Non-pigmented ciliary epithelial cell (primary cell): ENCODE measurements at regions not wholly inside any gene's neighbourhood (a gene's known extent, or its start where the extent isn't known, plus 50 kb on each side); places are given as distances from the start of the nearest gene placed in this dataset.

Experiments
- DNase-seq: peaks from one replicate; pipeline ENCODE4 v3.0.0-alpha.2; 2010; ENCODE audit warnings: low read depth

- peak; percentile 65 for DNase-seq
Measured at GRCh38 chr5:30050056-30050815, 1143.2 kb upstream of the CDH6 start.

DNA sequence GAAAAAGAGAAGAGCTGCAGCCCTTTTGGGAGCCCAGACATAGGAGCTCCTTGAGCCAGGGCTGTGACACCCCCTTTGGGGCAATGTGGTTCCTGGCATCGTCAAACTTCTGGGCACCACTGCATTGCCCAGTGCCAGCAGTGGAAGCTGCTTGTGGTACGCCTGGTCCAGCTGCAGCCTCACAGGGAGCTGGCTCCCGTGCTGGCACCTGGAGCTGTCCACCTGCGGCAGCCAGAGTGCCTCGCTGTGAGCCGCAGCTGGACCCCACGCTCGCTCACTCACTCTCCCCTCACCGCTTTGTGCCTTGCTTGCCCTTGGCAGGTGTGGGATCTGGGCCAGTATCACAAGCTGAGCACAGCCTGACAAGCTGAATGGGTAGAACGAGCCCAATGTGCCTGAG is 1150.8 kb upstream of the CDH6 start:
- DNase-seq: no peak

DNA sequence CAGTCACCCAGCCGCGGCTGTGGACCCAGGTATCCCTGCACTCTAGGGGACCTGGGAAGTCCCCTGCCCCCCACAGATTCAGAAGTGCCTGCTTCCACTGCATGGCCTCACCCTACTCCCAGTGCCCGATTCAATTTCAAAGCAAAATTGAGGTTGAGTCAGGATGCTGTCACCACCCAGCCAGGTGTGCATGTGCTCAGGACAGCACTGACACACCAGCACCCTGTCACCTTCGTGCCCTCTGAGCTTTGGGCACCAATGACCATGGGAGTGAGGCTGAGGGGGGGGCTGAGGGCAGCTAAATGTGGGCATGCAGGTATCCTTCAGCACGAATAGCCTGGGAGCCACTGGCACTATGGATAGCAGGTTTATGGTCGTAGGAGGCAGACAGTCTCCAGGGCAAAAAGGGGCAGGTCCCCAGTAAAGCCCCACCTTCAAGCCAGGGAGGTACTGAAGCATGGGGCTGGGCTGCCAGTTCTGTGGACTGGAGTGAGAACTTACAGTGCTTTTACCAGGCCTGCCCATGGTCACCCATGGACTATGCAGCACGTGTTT is 1151.6 kb upstream of the CDH6 start:
- no peak for DNase-seq

- DNase-seq: no peak
Measured at GRCh38 chr5:30041291-30041690, 1152.2 kb upstream of the CDH6 start.

DNA sequence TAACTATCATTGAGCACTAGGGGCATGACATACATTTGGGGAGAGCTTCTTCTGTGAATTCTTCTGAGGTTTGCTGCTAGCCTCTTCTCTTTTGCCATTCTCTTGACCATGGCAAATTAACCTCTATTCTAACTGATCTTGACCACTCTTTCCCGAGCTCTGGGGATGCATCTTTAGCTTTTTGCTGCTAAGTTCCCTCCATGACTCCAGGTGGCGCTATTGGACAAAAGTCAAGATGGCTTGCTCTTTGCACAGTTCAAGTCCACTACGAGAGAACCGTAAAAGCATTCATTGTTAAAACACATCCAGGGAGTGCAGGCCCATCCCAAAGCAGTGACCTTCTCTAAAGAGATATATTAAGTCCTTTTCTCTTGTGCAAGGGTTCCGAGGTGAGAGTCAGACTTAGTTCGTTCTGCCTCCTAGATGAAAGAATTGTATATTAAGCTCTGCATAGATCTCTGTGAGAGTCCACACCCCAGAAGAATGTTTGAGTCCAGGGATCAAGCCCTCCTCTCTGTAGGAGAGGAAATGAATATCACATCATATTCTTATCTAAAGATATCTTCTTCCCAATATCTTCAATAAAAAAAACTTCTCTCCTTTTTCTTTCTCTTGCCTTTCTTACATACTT is 1152.9 kb upstream of the CDH6 start:
- DNase-seq: peak; percentile 40

- no peak for DNase-seq
Measured at GRCh38 chr5:30039379-30039778, 1154.1 kb upstream of the CDH6 start.

DNA sequence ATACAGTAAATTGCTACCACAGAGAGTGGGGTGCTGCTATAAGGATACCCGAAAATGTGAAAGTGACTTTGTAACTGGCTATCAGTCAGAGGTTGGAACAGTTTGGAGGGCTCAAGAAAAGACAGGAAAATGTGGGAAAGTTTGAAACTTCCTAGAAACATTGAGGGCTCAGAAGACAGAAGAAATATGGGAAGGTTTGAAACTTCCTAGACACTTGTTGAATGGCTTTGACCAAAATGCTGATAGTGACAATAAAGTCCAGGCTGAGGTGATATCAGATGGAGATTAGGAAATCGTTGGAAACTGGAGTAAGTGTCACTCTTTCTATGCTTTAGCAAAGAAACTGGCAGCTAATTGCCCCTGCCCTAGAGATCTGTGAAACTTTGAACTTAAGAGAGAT is 1158.6 kb upstream of the CDH6 start:
- no peak for DNase-seq

GRCh38 chr5:30030101-30030500 is 1163.4 kb upstream of the CDH6 start:
- DNase-seq: no peak

GRCh38 chr5:30001826-30002225 is 1191.7 kb upstream of the CDH6 start:
- DNase-seq: no peak

GRCh38 chr5:30000231-30000630 is 1193.3 kb upstream of the CDH6 start:
- no peak for DNase-seq

- no peak for DNase-seq
Measured at GRCh38 chr5:29995154-29995553, 1198.3 kb upstream of the CDH6 start.

- DNase-seq: no peak
Measured at GRCh38 chr5:29994519-29994918, 1199.0 kb upstream of the CDH6 start.

DNA sequence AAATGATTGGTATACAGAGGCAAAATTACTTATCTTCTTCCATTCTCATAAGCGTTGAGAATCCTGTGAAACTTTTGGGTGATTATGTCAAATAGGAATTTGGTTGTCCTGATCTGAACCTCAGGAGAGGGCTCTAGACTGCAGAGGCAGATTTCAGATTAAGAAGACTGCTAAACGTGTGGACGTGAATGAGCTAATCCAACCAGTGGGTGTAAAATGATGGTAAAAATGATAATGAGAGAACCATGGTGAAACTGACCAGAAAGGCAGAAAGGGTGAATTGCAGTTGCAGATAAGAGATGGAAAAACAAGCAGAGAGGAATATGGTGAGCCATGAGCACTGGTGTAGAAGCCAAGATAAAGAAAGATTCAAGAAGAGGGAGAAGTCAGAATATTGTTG is 1200.2 kb upstream of the CDH6 start:
- no peak for DNase-seq

DNA sequence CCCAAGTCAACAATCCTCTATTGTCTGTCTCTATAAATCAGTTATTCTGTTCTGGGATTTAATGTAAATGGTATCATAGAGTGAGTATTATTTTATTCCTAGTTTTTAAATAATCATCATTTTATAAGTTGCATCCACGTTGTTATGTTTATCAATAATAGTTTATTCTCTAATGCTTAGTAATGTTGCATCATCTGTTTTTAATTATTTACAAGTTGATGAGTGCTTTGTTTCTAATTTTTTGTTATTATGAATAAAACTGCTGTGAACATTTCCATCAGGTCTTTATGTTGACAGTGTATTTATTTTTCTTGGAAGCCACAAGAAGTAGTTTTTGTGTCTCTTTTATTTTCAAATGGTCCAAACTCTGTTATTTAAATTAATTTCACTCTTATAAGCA is 1201.2 kb upstream of the CDH6 start:
- no peak for DNase-seq

GRCh38 chr5:29990681-29991080 is 1202.8 kb upstream of the CDH6 start:
- no peak for DNase-seq

DNA sequence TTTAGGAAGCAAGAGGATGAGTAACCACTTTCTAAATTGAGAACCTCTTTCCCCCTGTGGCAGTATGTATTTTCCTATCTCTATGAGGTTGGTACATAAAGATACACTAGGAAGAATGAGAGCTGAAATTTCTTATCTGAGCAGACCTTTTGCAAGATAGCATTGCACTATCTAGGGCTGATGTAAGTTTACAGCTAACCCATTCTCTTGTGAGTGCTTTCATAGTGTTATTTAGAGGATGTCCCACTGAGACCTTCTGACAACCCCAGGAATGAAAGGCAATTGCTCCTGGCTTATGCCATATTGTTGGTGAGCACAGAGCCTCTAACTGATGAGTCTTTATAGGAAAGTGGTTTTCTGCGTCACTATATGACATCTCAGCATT is 1209.3 kb upstream of the CDH6 start:
- no peak for DNase-seq

- no peak for DNase-seq
Measured at GRCh38 chr5:29983528-29984155, 1209.8 kb upstream of the CDH6 start.

DNA sequence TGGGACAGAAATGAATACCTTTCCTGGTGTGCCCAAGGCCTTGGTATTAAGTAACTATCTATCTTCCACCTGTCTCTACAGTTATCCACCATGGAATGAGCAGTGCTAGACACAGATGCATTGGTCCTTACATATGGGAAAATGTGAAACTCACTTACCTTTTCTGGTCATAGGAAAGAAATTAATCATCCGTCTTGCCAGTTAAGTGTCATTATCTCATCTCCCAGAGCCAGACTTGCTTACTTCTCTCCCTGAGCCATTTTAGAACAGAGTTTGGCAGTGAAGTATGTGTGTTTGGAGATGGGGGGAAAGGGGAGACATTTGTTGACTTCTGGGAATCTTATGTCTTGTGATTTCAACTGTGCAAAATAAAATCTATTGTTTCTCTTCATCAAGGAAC is 1211.0 kb upstream of the CDH6 start:
- no peak for DNase-seq

GRCh38 chr5:29972597-29972996 is 1220.9 kb upstream of the CDH6 start:
- DNase-seq: no peak

GRCh38 chr5:29963956-29964355 is 1229.5 kb upstream of the CDH6 start:
- no peak for DNase-seq

DNA sequence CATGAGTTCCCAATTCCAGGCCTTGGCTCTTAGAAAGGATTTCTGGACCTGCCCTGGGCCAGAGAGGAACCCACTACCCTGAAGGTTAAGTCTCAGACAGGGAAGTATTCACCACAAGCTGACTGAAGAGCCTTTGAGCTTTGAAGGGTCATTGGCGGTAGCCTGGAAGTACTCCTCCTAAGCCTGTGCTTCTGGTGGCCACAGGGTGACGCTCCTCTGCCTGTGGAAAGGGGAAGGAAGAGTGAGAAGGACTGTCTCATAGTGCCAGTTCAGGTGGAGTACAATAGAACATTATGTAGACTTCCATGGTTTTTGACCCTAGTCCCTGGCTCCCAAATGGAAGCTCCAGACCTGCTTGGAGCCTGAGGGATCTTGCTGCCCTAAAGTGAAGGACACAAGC is 1233.2 kb upstream of the CDH6 start:
- no peak for DNase-seq

DNA sequence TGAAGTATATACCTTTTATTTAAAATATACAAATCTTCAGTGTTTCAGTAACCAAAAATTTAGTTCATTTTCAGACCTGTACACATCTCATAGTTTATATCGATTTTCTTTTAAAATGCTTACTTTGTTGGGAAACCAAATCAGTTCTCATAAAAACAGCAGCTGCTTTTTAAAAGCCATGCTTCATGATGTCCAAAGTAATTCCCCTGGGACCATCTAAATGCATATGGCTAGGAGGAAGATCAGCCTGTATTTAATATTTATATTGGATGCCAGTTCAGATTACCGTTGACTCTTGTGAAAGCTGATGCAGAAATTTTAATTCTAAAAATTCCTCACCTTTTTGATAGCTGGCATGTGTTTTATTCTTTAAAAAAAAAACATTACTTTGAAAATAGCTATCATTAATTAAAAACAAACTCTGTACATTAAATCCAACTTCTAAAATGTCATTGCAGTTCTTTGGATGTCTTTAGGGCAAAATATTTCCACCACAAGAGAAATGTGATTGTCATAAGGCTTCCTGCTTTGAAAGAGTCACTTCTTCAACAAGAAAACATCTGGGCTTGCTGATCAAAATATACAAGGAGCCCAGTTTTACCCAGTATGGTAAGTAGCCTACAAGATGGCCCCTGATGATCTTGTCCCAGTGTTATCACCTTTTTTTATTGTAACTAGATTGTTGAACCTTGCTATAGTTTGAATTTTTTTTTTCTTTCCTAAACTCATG is 1242.9 kb upstream of the CDH6 start:
- DNase-seq: no peak
